Duodenal mucosa (tissue), 2 donors: ENCODE measurements at regions not wholly inside any gene's neighbourhood (a gene's known extent, or its start where the extent isn't known, plus 50 kb on each side); places are given as distances from the start of the nearest gene placed in this dataset.

ENCODE experiments used
- H3K27ac ChIP-seq: one replicate; pipeline ENCODE4 v1.7.0; 2013; ENCODE audit warnings: low read depth, low read length
- H3K27me3 ChIP-seq, 2 donors: one replicate each; pipeline ENCODE4 v1.7.0; 2013; ENCODE audit warnings: low read length in 2 of 2, control low read depth in 1 of 2; ENCODE audit not compliant: insufficient read depth in 2 of 2, control insufficient read depth in 1 of 2
- H3K36me3 ChIP-seq, 2 donors: one replicate each; pipeline ENCODE4 v1.7.0; 2013; ENCODE audit warnings: low read length in 2 of 2, control low read depth in 1 of 2; ENCODE audit not compliant: insufficient read depth in 2 of 2, control insufficient read depth in 1 of 2
- H3K4me1 ChIP-seq, 2 donors: one replicate each; pipeline ENCODE4 v1.7.0; 2013; ENCODE audit warnings: low read length in 2 of 2, control low read depth in 1 of 2; ENCODE audit not compliant: insufficient read depth in 2 of 2, control insufficient read depth in 1 of 2
- H3K4me3 ChIP-seq, 2 donors: one replicate each; pipeline ENCODE4 v1.7.0; 2013; ENCODE audit warnings: low read length in 2 of 2, low read depth in 1 of 2
- H3K9ac ChIP-seq, 2 donors: one replicate each; pipeline ENCODE4 v1.7.0; 2013; ENCODE audit warnings: low read length in 2 of 2, low read depth in 1 of 2
- H3K9me3 ChIP-seq, 2 donors: one replicate each; pipeline ENCODE4 v1.7.0; 2013; ENCODE audit warnings: low read length in 2 of 2, control low read depth in 1 of 2; ENCODE audit not compliant: control insufficient read depth in 1 of 2

GRCh38 chrX:37926700-37927099 lies 79.3 kb upstream of the DYNLT3 start:
- Histone ChIP-seq H3K4me1 (no peaks in the 10 kb centered on the region), H3K4me3 (no peak overlapping the region), H3K36me3 (no peaks in the 10 kb centered on the region), H3K9ac (no peak overlapping the region), H3K27me3 (no peaks in the 10 kb centered on the region), H3K27ac (no peak overlapping the region), H3K9me3 (no peaks in the 10 kb centered on the region)

GRCh38 chrX:37942170-37942569 lies 64.2 kb upstream of the SYTL5 start:
- Histone ChIP-seq H3K9ac (no peak overlapping the region), H3K36me3 (no peaks in the 10 kb centered on the region), H3K4me3 (no peak overlapping the region), H3K4me1 (no peaks in the 10 kb centered on the region), H3K27ac (no peak overlapping the region), H3K9me3 (no peaks in the 10 kb centered on the region), H3K27me3 (no peaks in the 10 kb centered on the region)

DNA sequence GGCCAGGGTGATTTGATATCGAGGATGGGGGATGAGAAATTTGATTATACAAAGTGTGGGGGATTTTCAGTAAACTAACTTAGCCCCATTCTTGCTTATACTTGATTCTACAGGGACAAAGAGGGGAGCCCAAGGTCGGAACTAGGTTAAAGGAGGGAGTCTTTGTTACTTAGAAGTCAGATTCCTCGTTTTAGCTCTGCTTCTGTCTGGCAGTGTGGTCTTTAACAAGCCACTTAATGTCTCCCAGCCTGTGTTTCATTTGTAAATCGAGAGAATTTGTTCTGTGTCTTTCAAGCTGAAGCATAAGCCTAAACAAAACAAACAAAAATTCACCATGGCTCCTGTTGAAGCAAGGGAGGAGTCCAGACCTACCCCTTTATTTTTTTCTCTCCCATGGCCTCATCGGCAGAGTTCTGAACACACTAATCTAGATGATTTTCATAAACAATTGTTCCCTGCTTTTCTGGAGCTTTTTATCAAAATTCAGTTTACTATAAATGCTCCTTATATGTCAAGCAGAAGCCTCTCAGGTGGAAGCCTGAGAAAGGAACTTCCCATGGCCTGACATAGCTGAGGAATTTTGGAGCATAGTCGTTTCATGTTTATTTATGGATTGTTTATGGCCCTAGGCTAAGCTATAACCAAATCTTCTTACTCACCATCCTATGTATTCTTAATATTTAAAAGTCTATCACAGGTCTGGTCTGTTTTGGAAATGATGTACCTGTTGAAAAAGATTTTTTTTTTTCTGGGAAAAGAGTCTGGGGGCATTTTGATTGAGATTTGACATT lies 62.6 kb upstream of the SYTL5 start:
- no peaks in the 10 kb centered on the region for H3K4me1 ChIP-seq
- H3K9me3 ChIP-seq, result no peaks in the 10 kb centered on the region
- H3K36me3 ChIP-seq, result no peaks in the 10 kb centered on the region
- H3K4me3 ChIP-seq, result no peak overlapping the region
- no peaks in the 10 kb centered on the region for H3K27me3 ChIP-seq
- no peak overlapping the region for H3K9ac ChIP-seq
- no peak overlapping the region for H3K27ac ChIP-seq

DNA sequence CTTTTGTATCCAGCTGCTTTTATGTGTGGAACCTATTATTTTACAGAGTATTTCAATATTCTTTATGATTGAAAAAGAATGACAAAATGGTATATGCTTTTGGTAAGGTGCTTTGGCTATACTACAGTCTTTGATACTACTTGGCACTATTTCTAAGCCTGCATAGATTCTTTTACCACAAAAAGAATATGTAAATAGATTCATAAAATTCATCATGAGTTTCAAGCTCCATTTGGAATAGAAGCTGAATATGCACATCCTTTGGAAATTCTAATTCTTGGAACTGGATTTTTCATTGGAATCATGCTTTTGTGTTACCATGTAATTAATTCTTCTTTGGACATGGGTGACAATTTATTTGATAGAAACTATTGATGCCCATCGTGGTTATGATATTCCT lies 60.2 kb upstream of the SYTL5 start:
- Histone ChIP-seq H3K27ac (no peak overlapping the region), H3K9me3 (no peaks in the 10 kb centered on the region)

DNA sequence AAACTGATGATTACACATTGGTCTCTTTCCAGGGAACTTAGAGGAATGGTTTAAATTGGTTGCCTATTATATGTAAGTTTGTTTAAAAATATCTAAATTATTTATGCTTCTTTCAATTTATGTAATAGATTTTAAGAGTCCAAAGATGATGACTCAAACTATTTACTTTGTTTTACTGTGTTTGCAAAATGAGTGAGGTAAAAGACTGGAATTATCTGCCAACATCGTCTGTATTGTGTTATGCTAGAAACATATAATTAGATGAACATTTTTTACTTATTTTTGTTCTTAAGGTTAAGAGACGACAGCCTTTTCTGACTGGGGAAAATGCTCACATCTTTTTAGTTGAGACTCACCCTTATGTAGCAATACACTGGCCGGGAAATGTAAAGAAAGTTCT lies 51.1 kb upstream of the SYTL5 start:
- H3K9me3 ChIP-seq, result no peaks in the 10 kb centered on the region
- H3K36me3 ChIP-seq, result no peaks in the 10 kb centered on the region
- no peaks in the 10 kb centered on the region for H3K4me1 ChIP-seq
- H3K27me3 ChIP-seq, result no peaks in the 10 kb centered on the region
- no peak overlapping the region for H3K9ac ChIP-seq
- H3K27ac ChIP-seq, result no peak overlapping the region
- H3K4me3 ChIP-seq, result no peak overlapping the region

More for the DNA sequence above, 60.2 kb upstream of the SYTL5 start:
- no peak overlapping the region for H3K9ac ChIP-seq
- H3K27me3 ChIP-seq, result no peaks in the 10 kb centered on the region
- no peaks in the 10 kb centered on the region for H3K36me3 ChIP-seq
- no peaks in the 10 kb centered on the region for H3K4me1 ChIP-seq
- H3K4me3 ChIP-seq, result no peak overlapping the region

DNA sequence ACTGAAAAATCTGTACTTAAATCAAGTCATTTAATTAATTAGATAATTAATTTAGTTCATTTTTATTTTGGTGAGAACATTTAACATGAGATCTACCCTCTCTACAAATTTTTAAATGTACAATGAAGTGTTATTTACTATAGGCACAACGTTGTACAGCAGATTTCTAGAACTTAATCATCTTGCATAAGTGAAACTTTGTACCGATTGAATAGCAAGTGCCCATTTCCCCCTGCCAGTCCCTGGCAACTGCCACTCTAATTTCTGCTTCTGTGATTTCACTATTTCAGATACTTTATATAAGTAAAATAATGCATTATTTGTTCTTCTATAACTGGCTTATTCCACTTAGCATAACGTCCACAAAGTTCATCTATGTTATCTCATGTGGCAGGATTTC lies 50.1 kb upstream of the SYTL5 start:
- Histone ChIP-seq H3K27ac (no peak overlapping the region), H3K4me1 (no peaks in the 10 kb centered on the region), H3K9me3 (no peaks in the 10 kb centered on the region), H3K27me3 (no peaks in the 10 kb centered on the region), H3K36me3 (no peaks in the 10 kb centered on the region), H3K9ac (no peak overlapping the region), H3K4me3 (no peak overlapping the region)
